WTC11 (cell line): ENCODE measurements at regions not wholly inside any gene's neighbourhood (a gene's known extent, or its start where the extent isn't known, plus 50 kb on each side); places are given as distances from the start of the nearest gene placed in this dataset.
A peak's percentile ranks its signal among the peaks of the same experiment; 100 is the strongest.

Source experiments
- ATAC-seq: fragments of 200-7000 bp; cut with Tn5 transposase; 2 replicates; pipeline ENCODE4 v1.10.0; 2021; ENCODE audit warnings: mild to moderate bottlenecking, moderate library complexity
- CTCF ChIA-PET: fragments of 300-600 bp; sonication (Branson Sonifier 250); formaldehyde crosslinking; loops from one replicate; lab custom pipeline; 2021; ENCODE audit warnings: antibody characterized with exemption; lab: Charles Lee
- POLR2A ChIA-PET: fragments of 350-600 bp; sonication (Branson Sonifier 250); formaldehyde crosslinking; loops from one replicate; lab custom pipeline; 2021; ENCODE audit warnings: antibody characterized with exemption; lab: Charles Lee
- DNase-seq: peaks from one replicate; pipeline ENCODE4 v3.0.0; 2021; ENCODE audit warnings: low spot score
- H3K27ac Mint-ChIP-seq: 2 replicates; pipeline ENCODE4 v1.8.0; 2021; ENCODE audit warnings: mixed read lengths
- H3K27me3 Mint-ChIP-seq: 2 replicates; pipeline ENCODE4 v1.8.0; 2021; ENCODE audit warnings: low read depth, mild to moderate bottlenecking, moderate library complexity, mixed read lengths
- H3K36me3 Mint-ChIP-seq: 2 replicates; pipeline ENCODE4 v1.8.0; 2021; ENCODE audit warnings: mixed read lengths
- H3K4me1 Mint-ChIP-seq: 2 replicates; pipeline ENCODE4 v1.8.0; 2022; ENCODE audit warnings: mixed read lengths
- H3K4me3 Mint-ChIP-seq: 2 replicates; pipeline ENCODE4 v1.8.0; 2021; ENCODE audit warnings: mild to moderate bottlenecking, moderate library complexity, mixed read lengths
- H3K9me3 Mint-ChIP-seq: 2 replicates; pipeline ENCODE4 v1.8.0; 2021; ENCODE audit warnings: mixed read lengths
- CBFB ChIP-seq: sonication (generic); formaldehyde crosslinking; IDR thresholded peaks from 2 replicates; pipeline ENCODE4 v1.8.1; 2022; ENCODE audit warnings: mild to moderate bottlenecking, low read depth, missing genetic modification reagents
- CREB1 ChIP-seq: sonication (generic); formaldehyde crosslinking; IDR thresholded peaks from 2 replicates; pipeline ENCODE4 v1.8.0; 2023; ENCODE audit warnings: mild to moderate bottlenecking, missing genetic modification reagents
- ESRRA ChIP-seq: sonication (generic); formaldehyde crosslinking; IDR thresholded peaks from 2 replicates; pipeline ENCODE4 v1.8.1; 2022; ENCODE audit warnings: mild to moderate bottlenecking, missing genetic modification reagents, borderline replicate concordance
- ETV6 ChIP-seq: sonication (generic); formaldehyde crosslinking; IDR thresholded peaks from 2 replicates; pipeline ENCODE4 v1.8.1; 2022; ENCODE audit warnings: mild to moderate bottlenecking, missing genetic modification reagents
- FOXJ3 ChIP-seq: sonication (generic); formaldehyde crosslinking; IDR thresholded peaks from 2 replicates; pipeline ENCODE4 v1.9.0; 2021; ENCODE audit warnings: missing genetic modification reagents, mild to moderate bottlenecking, borderline replicate concordance
- FOXK1 ChIP-seq: sonication (generic); formaldehyde crosslinking; IDR thresholded peaks from 2 replicates; pipeline ENCODE4 v1.8.0; 2022; ENCODE audit warnings: mild to moderate bottlenecking, moderate library complexity, missing genetic modification reagents
- JAZF1 ChIP-seq: fragments of 250-450 bp; sonication (Bioruptor Pico); IDR thresholded peaks from 2 replicates; pipeline ENCODE4 v1.9.0; 2021; ENCODE audit warnings: moderate library complexity, mild to moderate bottlenecking, inconsistent platforms
- MXD4 ChIP-seq: fragments of 250-450 bp; sonication (Bioruptor Pico); IDR thresholded peaks from 2 replicates; pipeline ENCODE4 v1.8.0; 2021; ENCODE audit warnings: mild to moderate bottlenecking, moderate library complexity, borderline replicate concordance
- PRRX2 ChIP-seq: fragments of 250-450 bp; sonication (Bioruptor Pico); IDR thresholded peaks from 2 replicates; pipeline ENCODE4 v1.8.0; 2021; ENCODE audit warnings: mild to moderate bottlenecking
- RORB ChIP-seq: fragments of 250-450 bp; sonication (Bioruptor Pico); IDR thresholded peaks from 2 replicates; pipeline ENCODE4 v1.9.0; 2021; ENCODE audit warnings: mild to moderate bottlenecking
- SMAD3 ChIP-seq: sonication (generic); formaldehyde crosslinking; IDR thresholded peaks from 2 replicates; pipeline ENCODE4 v1.8.0; 2022; ENCODE audit warnings: missing genetic modification reagents, mild to moderate bottlenecking, borderline replicate concordance
- SMAD4 ChIP-seq: sonication (generic); formaldehyde crosslinking; IDR thresholded peaks from 2 replicates; pipeline ENCODE4 v1.8.0; 2022; ENCODE audit warnings: mild to moderate bottlenecking, missing genetic modification reagents
- SP1 ChIP-seq: sonication (generic); formaldehyde crosslinking; conservative IDR thresholded peaks from 2 replicates; pipeline ENCODE4 v1.8.1; 2022; ENCODE audit warnings: missing genetic modification reagents
- TCF7 ChIP-seq: sonication (generic); formaldehyde crosslinking; IDR thresholded peaks from 2 replicates; pipeline ENCODE4 v1.8.0; 2022; ENCODE audit warnings: mild to moderate bottlenecking, low read depth, missing genetic modification reagents, moderate library complexity
- ZNF138 ChIP-seq: sonication (generic); formaldehyde crosslinking; conservative IDR thresholded peaks from 2 replicates; pipeline ENCODE4 v1.8.1; 2022; ENCODE audit warnings: mild to moderate bottlenecking, moderate library complexity, missing genetic modification reagents
- ZNF317 ChIP-seq: sonication (generic); formaldehyde crosslinking; IDR thresholded peaks from 2 replicates; pipeline ENCODE4 v1.8.1; 2023; ENCODE audit warnings: low read depth, mild to moderate bottlenecking, moderate library complexity, missing genetic modification reagents, borderline replicate concordance
- TF ChIP-seq, protein P1 (sequence below): fragments of 250-450 bp; sonication (Bioruptor Pico); IDR thresholded peaks from 2 replicates; pipeline ENCODE4 v1.9.0; 2021; ENCODE audit warnings: moderate library complexity, mild to moderate bottlenecking, inconsistent platforms, borderline replicate concordance
- TF ChIP-seq, protein P2 (sequence below): sonication (generic); formaldehyde crosslinking; IDR thresholded peaks from 2 replicates; pipeline ENCODE4 v1.8.1; 2022; ENCODE audit warnings: missing genetic modification reagents, borderline replicate concordance
- TF ChIP-seq, protein P3 (sequence below): sonication (generic); formaldehyde crosslinking; IDR thresholded peaks from 2 replicates; pipeline ENCODE4 v1.8.0; 2022; ENCODE audit warnings: mild to moderate bottlenecking, missing genetic modification reagents
- TF ChIP-seq, protein P4 (sequence below): sonication (generic); formaldehyde crosslinking; IDR thresholded peaks from 2 replicates; pipeline ENCODE4 v1.8.1; 2022; ENCODE audit warnings: low read depth, mild to moderate bottlenecking, moderate library complexity, missing genetic modification reagents, borderline replicate concordance
- TF ChIP-seq, protein P5 (sequence below): sonication (generic); formaldehyde crosslinking; IDR thresholded peaks from 2 replicates; pipeline ENCODE4 v1.8.1; 2023; ENCODE audit warnings: mild to moderate bottlenecking, missing genetic modification reagents
- TF ChIP-seq, protein P6 (sequence below): fragments of 250-450 bp; sonication (Bioruptor Pico); IDR thresholded peaks from 2 replicates; pipeline ENCODE4 v2.1.2; 2022; ENCODE audit warnings: mild to moderate bottlenecking, moderate library complexity

DNA sequence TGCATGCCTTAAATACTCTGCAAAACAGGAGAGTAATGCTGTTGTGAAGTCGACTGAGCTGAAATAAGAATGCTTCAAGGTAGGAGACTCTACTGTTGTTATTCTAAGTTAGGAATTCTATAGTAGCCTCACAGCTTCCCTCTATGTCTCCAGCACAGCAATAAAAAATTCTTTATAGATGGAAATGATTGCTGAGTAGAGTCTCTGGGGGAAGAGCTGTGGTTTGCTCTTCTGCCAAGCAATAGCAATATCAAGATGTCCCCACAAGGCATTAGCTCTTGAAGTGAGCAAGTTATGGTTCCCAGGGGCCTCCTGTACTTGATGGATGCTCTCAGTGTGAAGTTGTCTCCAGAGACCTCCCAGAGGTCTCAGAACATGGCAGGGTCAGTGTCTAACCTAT lies 880.6 kb upstream of the FRG1 start (continued):
- TF ChIP-seq MXD4 (no peak), JAZF1 (CRISPR knock-in tag) (no peak), CBFB (CRISPR knock-in tag) (no peak), FOXK1 (CRISPR knock-in tag) (no peak), CREB1 (no peak), TCF7 (no peak)
- TF ChIP-seq, protein P1, sequence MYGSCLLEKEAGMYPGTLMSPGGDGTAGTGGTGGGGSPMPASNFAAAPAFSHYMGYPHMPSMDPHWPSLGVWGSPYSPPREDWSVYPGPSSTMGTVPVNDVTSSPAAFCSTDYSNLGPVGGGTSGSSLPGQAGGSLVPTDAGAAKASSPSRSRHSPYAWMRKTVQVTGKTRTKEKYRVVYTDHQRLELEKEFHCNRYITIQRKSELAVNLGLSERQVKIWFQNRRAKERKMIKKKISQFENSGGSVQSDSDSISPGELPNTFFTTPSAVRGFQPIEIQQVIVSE (CRISPR knock-in tag), result no peak
- TF ChIP-seq, protein P2, sequence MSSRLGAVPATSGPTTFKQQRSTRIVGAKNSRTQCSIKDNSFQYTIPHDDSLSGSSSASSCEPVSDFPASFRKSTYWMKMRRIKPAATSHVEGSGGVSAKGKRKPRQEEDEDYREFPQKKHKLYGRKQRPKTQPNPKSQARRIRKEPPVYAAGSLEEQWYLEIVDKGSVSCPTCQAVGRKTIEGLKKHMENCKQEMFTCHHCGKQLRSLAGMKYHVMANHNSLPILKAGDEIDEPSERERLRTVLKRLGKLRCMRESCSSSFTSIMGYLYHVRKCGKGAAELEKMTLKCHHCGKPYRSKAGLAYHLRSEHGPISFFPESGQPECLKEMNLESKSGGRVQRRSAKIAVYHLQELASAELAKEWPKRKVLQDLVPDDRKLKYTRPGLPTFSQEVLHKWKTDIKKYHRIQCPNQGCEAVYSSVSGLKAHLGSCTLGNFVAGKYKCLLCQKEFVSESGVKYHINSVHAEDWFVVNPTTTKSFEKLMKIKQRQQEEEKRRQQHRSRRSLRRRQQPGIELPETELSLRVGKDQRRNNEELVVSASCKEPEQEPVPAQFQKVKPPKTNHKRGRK (CRISPR knock-in tag), result no peak

DNA sequence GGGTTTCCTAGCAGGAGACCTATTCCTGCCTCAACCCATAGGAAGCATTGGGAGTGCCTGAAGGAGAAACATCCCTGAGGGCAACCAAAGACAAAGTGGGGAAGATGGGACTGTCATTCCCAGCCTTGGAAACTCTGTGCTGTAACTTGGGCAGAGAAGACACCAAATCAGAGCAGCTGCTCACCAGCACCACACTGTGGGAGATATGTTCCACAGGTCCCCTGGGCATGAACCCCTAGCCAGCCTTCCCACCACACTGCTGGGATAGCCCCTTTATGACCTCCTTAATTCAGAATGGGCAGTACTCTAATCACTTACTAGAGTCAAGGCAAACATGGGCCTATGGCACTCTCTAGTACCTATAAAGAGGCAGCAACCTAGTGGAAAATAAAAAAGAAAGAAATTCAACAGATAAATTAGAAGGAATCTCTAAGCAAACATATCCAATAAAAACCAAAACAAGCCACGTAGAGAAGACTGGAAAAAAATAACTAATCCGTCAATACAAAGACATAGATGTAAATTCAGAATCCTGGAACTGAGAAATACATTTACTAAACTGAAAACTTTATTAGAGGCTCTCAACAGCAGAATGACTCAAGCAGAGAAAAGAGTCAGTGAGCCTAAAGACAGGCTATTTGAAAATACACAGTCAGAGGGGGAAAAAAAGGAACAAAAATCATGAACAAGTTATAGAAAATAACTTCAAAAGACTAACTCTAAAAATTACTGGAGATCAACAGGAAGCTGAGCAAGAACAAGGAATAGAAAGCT lies 878.4 kb upstream of the FRG1 start:
- Mint-ChIP-seq H3K27ac (no peak overlapping the region), H3K36me3 (peaks cover 21% of the 10 kb centered on the region), H3K4me1 (peaks cover 38% of the 10 kb centered on the region), H3K4me3 (no peak overlapping the region), H3K27me3 (no peaks in the 10 kb centered on the region), H3K9me3 (peaks cover 33% of the 10 kb centered on the region)
- no peak for TF ChIP-seq SMAD4 (CRISPR knock-in tag)
- no peak for TF ChIP-seq SMAD3 (CRISPR knock-in tag)
- TF ChIP-seq ZNF317 (CRISPR knock-in tag), result no peak
- no peak for TF ChIP-seq ESRRA (CRISPR knock-in tag)
- no peak for TF ChIP-seq FOXJ3 (CRISPR knock-in tag)
- TF ChIP-seq PRRX2 (CRISPR knock-in tag), result no peak
- TF ChIP-seq, protein P3, sequence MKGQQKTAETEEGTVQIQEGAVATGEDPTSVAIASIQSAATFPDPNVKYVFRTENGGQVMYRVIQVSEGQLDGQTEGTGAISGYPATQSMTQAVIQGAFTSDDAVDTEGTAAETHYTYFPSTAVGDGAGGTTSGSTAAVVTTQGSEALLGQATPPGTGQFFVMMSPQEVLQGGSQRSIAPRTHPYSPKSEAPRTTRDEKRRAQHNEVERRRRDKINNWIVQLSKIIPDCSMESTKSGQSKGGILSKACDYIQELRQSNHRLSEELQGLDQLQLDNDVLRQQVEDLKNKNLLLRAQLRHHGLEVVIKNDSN (CRISPR knock-in tag), result no peak
- TF ChIP-seq, protein P4, sequence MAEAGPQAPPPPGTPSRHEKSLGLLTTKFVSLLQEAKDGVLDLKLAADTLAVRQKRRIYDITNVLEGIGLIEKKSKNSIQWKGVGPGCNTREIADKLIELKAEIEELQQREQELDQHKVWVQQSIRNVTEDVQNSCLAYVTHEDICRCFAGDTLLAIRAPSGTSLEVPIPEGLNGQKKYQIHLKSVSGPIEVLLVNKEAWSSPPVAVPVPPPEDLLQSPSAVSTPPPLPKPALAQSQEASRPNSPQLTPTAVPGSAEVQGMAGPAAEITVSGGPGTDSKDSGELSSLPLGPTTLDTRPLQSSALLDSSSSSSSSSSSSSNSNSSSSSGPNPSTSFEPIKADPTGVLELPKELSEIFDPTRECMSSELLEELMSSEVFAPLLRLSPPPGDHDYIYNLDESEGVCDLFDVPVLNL (CRISPR knock-in tag), result no peak
- TF ChIP-seq, protein P2 (CRISPR knock-in tag), result no peak
- DNase-seq (peak; percentile 18), ATAC-seq (peak; percentile 61)
- ChIA-PET CTCF (interaction anchor here (0.6 to 1.2 kb wide), 2 partner anchors 40 to 260 kb away, joined by 3 read pairs; no protein-coding TSS in a partner anchor), POLR2A (no interaction called here)

DNA sequence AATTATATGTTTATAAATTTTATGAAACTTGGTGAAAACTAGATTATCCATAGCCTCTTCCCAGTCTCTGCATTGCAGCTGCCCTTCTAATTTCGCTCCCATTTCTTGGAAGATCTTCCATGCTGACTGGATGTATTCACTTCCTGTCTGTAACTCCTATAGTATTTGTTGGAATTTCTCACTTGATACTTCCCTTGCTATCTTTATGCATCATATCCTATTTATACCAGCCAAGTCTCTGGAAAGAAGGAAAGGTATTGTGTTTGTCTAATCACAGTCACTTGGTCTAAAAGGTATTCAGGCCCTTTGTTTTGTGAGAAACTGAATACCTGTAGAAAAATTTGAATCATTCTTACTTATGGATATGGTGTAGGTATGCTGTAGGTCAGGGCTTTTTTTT lies 870.9 kb upstream of the FRG1 start:
- POLR2A ChIA-PET, result no interaction called here
- Mint-ChIP-seq H3K27ac (no peak overlapping the region), H3K4me3 (no peak overlapping the region)
- TF ChIP-seq, protein P5, sequence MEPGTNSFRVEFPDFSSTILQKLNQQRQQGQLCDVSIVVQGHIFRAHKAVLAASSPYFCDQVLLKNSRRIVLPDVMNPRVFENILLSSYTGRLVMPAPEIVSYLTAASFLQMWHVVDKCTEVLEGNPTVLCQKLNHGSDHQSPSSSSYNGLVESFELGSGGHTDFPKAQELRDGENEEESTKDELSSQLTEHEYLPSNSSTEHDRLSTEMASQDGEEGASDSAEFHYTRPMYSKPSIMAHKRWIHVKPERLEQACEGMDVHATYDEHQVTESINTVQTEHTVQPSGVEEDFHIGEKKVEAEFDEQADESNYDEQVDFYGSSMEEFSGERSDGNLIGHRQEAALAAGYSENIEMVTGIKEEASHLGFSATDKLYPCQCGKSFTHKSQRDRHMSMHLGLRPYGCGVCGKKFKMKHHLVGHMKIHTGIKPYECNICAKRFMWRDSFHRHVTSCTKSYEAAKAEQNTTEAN (CRISPR knock-in tag), result no peak
- TF ChIP-seq SMAD3 (CRISPR knock-in tag) (no peak), CREB1 (no peak), RORB (CRISPR knock-in tag) (no peak), MXD4 (no peak), SP1 (CRISPR knock-in tag) (no peak), ZNF138 (CRISPR knock-in tag) (no peak), ETV6 (CRISPR knock-in tag) (no peak)
- TF ChIP-seq, protein P6, sequence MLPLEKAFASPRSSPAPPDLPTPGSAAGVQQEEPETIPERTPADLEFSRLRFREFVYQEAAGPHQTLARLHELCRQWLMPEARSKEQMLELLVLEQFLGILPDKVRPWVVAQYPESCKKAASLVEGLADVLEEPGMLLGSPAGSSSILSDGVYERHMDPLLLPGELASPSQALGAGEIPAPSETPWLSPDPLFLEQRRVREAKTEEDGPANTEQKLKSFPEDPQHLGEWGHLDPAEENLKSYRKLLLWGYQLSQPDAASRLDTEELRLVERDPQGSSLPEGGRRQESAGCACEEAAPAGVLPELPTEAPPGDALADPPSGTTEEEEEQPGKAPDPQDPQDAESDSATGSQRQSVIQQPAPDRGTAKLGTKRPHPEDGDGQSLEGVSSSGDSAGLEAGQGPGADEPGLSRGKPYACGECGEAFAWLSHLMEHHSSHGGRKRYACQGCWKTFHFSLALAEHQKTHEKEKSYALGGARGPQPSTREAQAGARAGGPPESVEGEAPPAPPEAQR (CRISPR knock-in tag), result no peak
- TF ChIP-seq, protein P2 (CRISPR knock-in tag), result no peak

More for the DNA sequence above, 870.9 kb upstream of the FRG1 start:
- H3K36me3 Mint-ChIP-seq, result no peaks in the 10 kb centered on the region
- DNase-seq (no peak), ATAC-seq (no peak)
- CTCF ChIA-PET, result no interaction called here
- no peaks in the 10 kb centered on the region for H3K9me3 Mint-ChIP-seq
- H3K4me1 Mint-ChIP-seq, result peaks cover 2% of the 10 kb centered on the region; the same call in 1 of the 2 replicates
- H3K27me3 Mint-ChIP-seq, result no peaks in the 10 kb centered on the region
